ENCODE measurements at regions not wholly inside any gene's neighbourhood (a gene's known extent, or its start where the extent isn't known, plus 50 kb on each side); places are given as distances from the start of the nearest gene placed in this dataset.

GRCh38 chr21:19405326-19405725 is 1001.7 kb upstream of the TMPRSS15 start:
- no peak for DNase-seq (ENCODE audit: low read depth, low spot score)
- ATAC-seq = no peak
- Histone ChIP-seq H3K4me1 (ENCODE audit: control insufficient read depth in 1 of 2, insufficient read depth in 2 of 2, low read length in 2 of 2) (no peaks in the 10 kb centered on the region), H4K20me1 (ENCODE audit: insufficient read depth) (no peaks in the 10 kb centered on the region), H3K9me2 (ENCODE audit: insufficient read depth) (no peaks in the 10 kb centered on the region), H3K9ac (ENCODE audit: low read length) (no peak overlapping the region), H3K79me2 (ENCODE audit: insufficient read depth, low read length) (no peaks in the 10 kb centered on the region), H3K27me3 (ENCODE audit: insufficient read depth, low read length) (no peaks in the 10 kb centered on the region), H3K4me2 (ENCODE audit: low read length) (no peak overlapping the region), H3K27ac (ENCODE audit: low read depth, low read length) (no peak overlapping the region), H3K9me3 (ENCODE audit: control insufficient read depth in 1 of 2, insufficient read depth in 1 of 2, low read depth in 1 of 2, low read length in 2 of 2) (peaks cover 12 to 19% of the 10 kb centered on the region in 2 experiments; a peak in 2 of 4 replicates), H2AFZ (ENCODE audit: low read depth, low read length, poor library complexity, severe bottlenecking) (no peak overlapping the region), H3K36me3 (ENCODE audit: control insufficient read depth in 1 of 2, insufficient read depth in 2 of 2, low read length in 2 of 2) (no peaks in the 10 kb centered on the region), H3K4me3 (replicated peaks in 1 of 2; ENCODE audit: low read depth in 1 of 2, low read length in 2 of 2) (no peak overlapping the region)
- CTCF ChIA-PET = no interaction called here
- intact Hi-C loops (cut with micrococcal nuclease) = no loop called here
- POLR2A ChIA-PET = no interaction called here
- no TSS peak for BruUV-seq (replicated peaks)
- TF ChIP-seq CTCF (IDR thresholded peaks at IDR 0.05 in 2 of 3, conservative IDR thresholded peaks at IDR 0.05 in 1 of 3; ENCODE audit: borderline replicate concordance in 1 of 3, insufficient read depth in 1 of 3, low read depth in 2 of 3, low read length in 2 of 3) (no peak), EGR1 (IDR thresholded peaks at IDR 0.05; ENCODE audit: low read depth) (no peak), CBX3 (IDR thresholded peaks at IDR 0.05; ENCODE audit: low read depth) (no peak), ZNF274 (IDR thresholded peaks at IDR 0.05; ENCODE audit: low read depth, low read length) (no peak), SP1 (IDR thresholded peaks at IDR 0.05; ENCODE audit: low read depth) (no peak), SRF (IDR thresholded peaks at IDR 0.05; ENCODE audit: low read depth) (no peak)
- RAD21 ChIA-PET (ENCODE audit: low non-redundant PET in 1 of 2, low total read pairs in 2 of 2, uncharacterized antibody in 2 of 2, unreplicated experiment in 2 of 2) = no interaction called here

GRCh38 chr21:19420565-19420964 is 1017.0 kb upstream of the TMPRSS15 start:
- no peak overlapping the region for H3K9ac ChIP-seq (ENCODE audit: low read length)
- TF ChIP-seq ELF1 (IDR thresholded peaks at IDR 0.05; ENCODE audit: borderline replicate concordance, low read depth) (no peak), REST (IDR thresholded peaks at IDR 0.05; ENCODE audit: low read depth) (no peak), ZFX (IDR thresholded peaks at IDR 0.05) (no peak), EZH2phosphoT487 (IDR thresholded peaks at IDR 0.05; ENCODE audit: borderline replicate concordance) (no peak), POLR2AphosphoS5 (IDR thresholded peaks at IDR 0.05; ENCODE audit: low read depth, low read length) (no peak), EZH2 (IDR thresholded peaks at IDR 0.05) (no peak), ATF3 (IDR thresholded peaks at IDR 0.05) (no peak), POLR2A (IDR thresholded peaks at IDR 0.05; ENCODE audit: borderline replicate concordance, extremely low read depth, insufficient read depth, insufficient read length) (no peak), CEBPB (IDR thresholded peaks at IDR 0.05; ENCODE audit: low read depth) (no peak), TCF7L2 (IDR thresholded peaks at IDR 0.05; ENCODE audit: borderline replicate concordance, extremely low read depth, insufficient read depth, insufficient read length) (no peak), RAD21 (IDR thresholded peaks at IDR 0.05; ENCODE audit: low read depth) (no peak), SIN3A (IDR thresholded peaks at IDR 0.05; ENCODE audit: low read depth) (no peak), FOSL1 (IDR thresholded peaks at IDR 0.05; ENCODE audit: low read depth) (no peak), EGR1 (IDR thresholded peaks at IDR 0.05; ENCODE audit: low read depth) (no peak), SRF (IDR thresholded peaks at IDR 0.05; ENCODE audit: low read depth) (no peak)

More at GRCh38 chr21:19420565-19420964, 1017.0 kb upstream of the TMPRSS15 start:
- CTCF ChIA-PET = no interaction called here
- RAD21 ChIA-PET (ENCODE audit: low non-redundant PET in 1 of 2, low total read pairs in 2 of 2, uncharacterized antibody in 2 of 2, unreplicated experiment in 2 of 2) = no interaction called here
- H3K9me3 ChIP-seq (ENCODE audit: control insufficient read depth in 1 of 2, insufficient read depth in 1 of 2, low read depth in 1 of 2, low read length in 2 of 2) = peaks cover 12 to 40% of the 10 kb centered on the region in 2 experiments; a peak in 3 of 4 replicates
- DNase-seq (ENCODE audit: low read depth, low spot score) (no peak), ATAC-seq (no peak)
- no peak overlapping the region for H3K27ac ChIP-seq (ENCODE audit: low read depth, low read length)
- no peaks in the 10 kb centered on the region for H4K20me1 ChIP-seq (ENCODE audit: insufficient read depth)
- POLR2A ChIA-PET = no interaction called here
- no peaks in the 10 kb centered on the region for H3K4me1 ChIP-seq (ENCODE audit: control insufficient read depth in 1 of 2, insufficient read depth in 2 of 2, low read length in 2 of 2)
- no peak overlapping the region for H3K4me2 ChIP-seq (ENCODE audit: low read length)
- intact Hi-C loops (cut with micrococcal nuclease) = no loop called here
- H2AFZ ChIP-seq (ENCODE audit: low read depth, low read length, poor library complexity, severe bottlenecking) = no peak overlapping the region
- H3K79me2 ChIP-seq (ENCODE audit: insufficient read depth, low read length) = no peaks in the 10 kb centered on the region
- H3K27me3 ChIP-seq (ENCODE audit: insufficient read depth, low read length) = no peaks in the 10 kb centered on the region
- no peaks in the 10 kb centered on the region for H3K9me2 ChIP-seq (ENCODE audit: insufficient read depth)
- H3K36me3 ChIP-seq (ENCODE audit: control insufficient read depth in 1 of 2, insufficient read depth in 2 of 2, low read length in 2 of 2) = no peaks in the 10 kb centered on the region
- no TSS peak for BruUV-seq (replicated peaks)
- H3K4me3 ChIP-seq (replicated peaks in 1 of 2; ENCODE audit: low read depth in 1 of 2, low read length in 2 of 2) = no peak overlapping the region

Measured in HCT116 (cell line).